GM12891 (cell line): ENCODE measurements at regions not wholly inside any gene's neighbourhood (a gene's known extent, or its start where the extent isn't known, plus 50 kb on each side); places are given as distances from the start of the nearest gene placed in this dataset.

Experiments used
- PAX5 ChIP-seq: IDR thresholded peaks from 2 replicates; pipeline ENCODE4 v1.6.1; 2011; ENCODE audit warnings: low read length, moderate library complexity, mild to moderate bottlenecking; ENCODE audit not compliant: insufficient read depth, severe bottlenecking
- POLR2A ChIP-seq: IDR thresholded peaks from 2 replicates; pipeline ENCODE4 v1.6.1; 2011; ENCODE audit warnings: low read depth, low read length, control low read depth
- POLR2AphosphoS5 ChIP-seq: IDR thresholded peaks from 2 replicates; pipeline ENCODE4 v1.6.1; 2011; ENCODE audit warnings: low read depth, low read length, control low read depth
- SPI1 ChIP-seq: IDR thresholded peaks from 2 replicates; pipeline ENCODE4 v1.6.1; 2011; ENCODE audit warnings: low read depth, low read length, control low read depth
- TAF1 ChIP-seq: IDR thresholded peaks from 2 replicates; pipeline ENCODE4 v1.6.1; 2011; ENCODE audit warnings: low read depth, low read length, control low read depth

GRCh38 chr6:154629127-154629526 is 104.1 kb upstream of the SCAF8 start:
- TF ChIP-seq POLR2A (no peak), POLR2AphosphoS5 (no peak), PAX5 (no peak), TAF1 (no peak), SPI1 (no peak)
